Testis (tissue), 2 donors: ENCODE measurements at regions not wholly inside any gene's neighbourhood (a gene's known extent, or its start where the extent isn't known, plus 50 kb on each side); places are given as distances from the start of the nearest gene placed in this dataset.

Source experiments
- POLR2A ChIP-seq: fragments of 450-650 bp; IDR thresholded peaks from one replicate; pipeline ENCODE4 v1.6.1; 2017; ENCODE audit warnings: antibody characterized with exemption, mild to moderate bottlenecking, moderate library complexity
- TF ChIP-seq, protein P1 (sequence below), 3 experiments: fragments of 450-650 bp in 2 of 3; fragments of 200-600 bp in 1 of 3; sonication (generic) in 1 of 3; IDR thresholded peaks; one replicate each; pipeline ENCODE4 v1.5.1; 2016 to 2019; ENCODE audit warnings: antibody characterized with exemption in 3 of 3, mild to moderate bottlenecking in 2 of 3, moderate library complexity in 1 of 3

DNA sequence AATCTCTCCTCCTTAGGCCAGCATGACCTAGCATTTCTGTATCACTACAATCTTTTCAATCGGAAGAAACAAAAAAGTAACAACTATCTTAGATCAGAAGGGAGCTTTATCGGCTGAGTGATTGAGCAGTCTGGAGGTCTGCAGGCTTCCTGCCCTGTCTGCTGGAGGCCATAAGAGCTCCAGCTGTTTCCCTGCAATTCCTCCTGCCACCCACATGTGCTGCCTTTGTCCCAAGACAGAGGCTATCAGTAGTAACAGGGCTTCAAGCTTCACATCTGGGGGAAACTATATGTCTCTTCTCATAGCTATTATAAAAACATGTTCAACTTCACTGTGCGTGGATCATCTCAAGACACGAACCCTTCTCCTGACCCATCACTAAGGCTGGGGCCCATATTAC, 70.1 kb upstream of the VWC2 start:
- no peak for TF ChIP-seq POLR2A
- TF ChIP-seq, protein P1, sequence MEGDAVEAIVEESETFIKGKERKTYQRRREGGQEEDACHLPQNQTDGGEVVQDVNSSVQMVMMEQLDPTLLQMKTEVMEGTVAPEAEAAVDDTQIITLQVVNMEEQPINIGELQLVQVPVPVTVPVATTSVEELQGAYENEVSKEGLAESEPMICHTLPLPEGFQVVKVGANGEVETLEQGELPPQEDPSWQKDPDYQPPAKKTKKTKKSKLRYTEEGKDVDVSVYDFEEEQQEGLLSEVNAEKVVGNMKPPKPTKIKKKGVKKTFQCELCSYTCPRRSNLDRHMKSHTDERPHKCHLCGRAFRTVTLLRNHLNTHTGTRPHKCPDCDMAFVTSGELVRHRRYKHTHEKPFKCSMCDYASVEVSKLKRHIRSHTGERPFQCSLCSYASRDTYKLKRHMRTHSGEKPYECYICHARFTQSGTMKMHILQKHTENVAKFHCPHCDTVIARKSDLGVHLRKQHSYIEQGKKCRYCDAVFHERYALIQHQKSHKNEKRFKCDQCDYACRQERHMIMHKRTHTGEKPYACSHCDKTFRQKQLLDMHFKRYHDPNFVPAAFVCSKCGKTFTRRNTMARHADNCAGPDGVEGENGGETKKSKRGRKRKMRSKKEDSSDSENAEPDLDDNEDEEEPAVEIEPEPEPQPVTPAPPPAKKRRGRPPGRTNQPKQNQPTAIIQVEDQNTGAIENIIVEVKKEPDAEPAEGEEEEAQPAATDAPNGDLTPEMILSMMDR (IDR thresholded peaks at IDR 0.05): no peak
